NCI-H2196 treated with DMSO at 0.1 percent for 48 hours (cell line): ENCODE measurements at regions not wholly inside any gene's neighbourhood (a gene's known extent, or its start where the extent isn't known, plus 50 kb on each side); places are given as distances from the start of the nearest gene placed in this dataset.

Experiments
- DNase-seq: peaks from one replicate; lab custom pipeline; 2025; ENCODE audit not compliant: unreplicated experiment; lab: John Stamatoyannopoulos, UW

GRCh38 chr4:114349543-114350175 lies 248.9 kb upstream of the UGT8 start:
- DNase-seq, result no peak

- DNase-seq, result no peak
These were observed 239.7 kb upstream of the UGT8 start for GRCh38 chr4:114358901-114359300.

GRCh38 chr4:114361249-114361648 lies 237.4 kb upstream of the UGT8 start:
- DNase-seq, result no peak

- no peak for DNase-seq
These were observed 233.8 kb upstream of the UGT8 start for GRCh38 chr4:114364857-114365256.

- DNase-seq, result no peak
These were observed 233.0 kb upstream of the UGT8 start for GRCh38 chr4:114365591-114365990.

GRCh38 chr4:114366368-114366767 lies 232.2 kb upstream of the UGT8 start:
- no peak for DNase-seq

GRCh38 chr4:114368751-114369150 lies 229.9 kb upstream of the UGT8 start:
- no peak for DNase-seq

- no peak for DNase-seq
These were observed 225.1 kb upstream of the UGT8 start for GRCh38 chr4:114373508-114373907.

GRCh38 chr4:114378305-114378903 lies 220.2 kb upstream of the UGT8 start:
- DNase-seq, result no peak

- DNase-seq, result no peak
These were observed 215.5 kb upstream of the UGT8 start for GRCh38 chr4:114383067-114383466.

GRCh38 chr4:114383721-114384120 lies 214.9 kb upstream of the UGT8 start:
- DNase-seq, result no peak

- no peak for DNase-seq
These were observed 214.0 kb upstream of the UGT8 start for GRCh38 chr4:114384629-114385028.

GRCh38 chr4:114385195-114385985 lies 213.2 kb upstream of the UGT8 start:
- no peak for DNase-seq

- no peak for DNase-seq
These were observed 211.9 kb upstream of the UGT8 start for GRCh38 chr4:114386637-114387233.

- DNase-seq, result no peak
These were observed 209.4 kb upstream of the UGT8 start for GRCh38 chr4:114389070-114389685.

GRCh38 chr4:114393295-114394038 lies 205.1 kb upstream of the UGT8 start:
- DNase-seq, result no peak

GRCh38 chr4:114396808-114397207 lies 201.8 kb upstream of the UGT8 start:
- no peak for DNase-seq

GRCh38 chr4:114398410-114398809 lies 200.2 kb upstream of the UGT8 start:
- no peak for DNase-seq

- DNase-seq, result no peak
These were observed 199.5 kb upstream of the UGT8 start for GRCh38 chr4:114399105-114399504.

- DNase-seq, result no peak
These were observed 198.1 kb upstream of the UGT8 start for GRCh38 chr4:114400531-114400930.

GRCh38 chr4:114401483-114401882 lies 197.1 kb upstream of the UGT8 start:
- no peak for DNase-seq
